HG02798 (cell line): ENCODE measurements at regions not wholly inside any gene's neighbourhood (a gene's known extent, or its start where the extent isn't known, plus 50 kb on each side); places are given as distances from the start of the nearest gene placed in this dataset.

Experiments used
- ATAC-seq: cut with Tn5 transposase; IDR thresholded peaks from one replicate; pipeline ENCODE4 v1.9.1; 2021; ENCODE audit warnings: mild to moderate bottlenecking; ENCODE audit not compliant: unreplicated experiment, poor library complexity

GRCh38 chr6:71395731-71396409 is 107.3 kb downstream of the OGFRL1 start:
- ATAC-seq = peak; percentile 14

- peak; percentile 87 for ATAC-seq
These were observed 107.8 kb downstream of the OGFRL1 start for GRCh38 chr6:71396410-71396801.

GRCh38 chr6:71399279-71399678 is 110.7 kb downstream of the OGFRL1 start:
- no peak for ATAC-seq

GRCh38 chr6:71400852-71401251 is 112.2 kb downstream of the OGFRL1 start:
- ATAC-seq = no peak

GRCh38 chr6:71402096-71402495 is 113.5 kb downstream of the OGFRL1 start:
- ATAC-seq = no peak

- ATAC-seq = no peak
These were observed 115.0 kb downstream of the OGFRL1 start for GRCh38 chr6:71403422-71404134.

- ATAC-seq = no peak
These were observed 115.7 kb downstream of the OGFRL1 start for GRCh38 chr6:71404145-71404966.

- ATAC-seq = no peak
These were observed 116.3 kb downstream of the OGFRL1 start for GRCh38 chr6:71404967-71405278.

GRCh38 chr6:71405416-71405815 is 116.8 kb downstream of the OGFRL1 start:
- ATAC-seq = no peak

GRCh38 chr6:71406865-71407860 is 118.6 kb downstream of the OGFRL1 start:
- ATAC-seq = no peak

GRCh38 chr6:71408787-71409723 is 120.4 kb downstream of the OGFRL1 start:
- no peak for ATAC-seq

- no peak for ATAC-seq
These were observed 121.6 kb downstream of the OGFRL1 start for GRCh38 chr6:71410164-71410566.

- ATAC-seq = no peak
These were observed 122.1 kb downstream of the OGFRL1 start for GRCh38 chr6:71410681-71411080.

GRCh38 chr6:71411882-71412281 is 123.3 kb downstream of the OGFRL1 start:
- ATAC-seq = no peak

GRCh38 chr6:71412559-71413140 is 124.0 kb downstream of the OGFRL1 start:
- no peak for ATAC-seq

GRCh38 chr6:71414486-71414885 is 125.9 kb downstream of the OGFRL1 start:
- no peak for ATAC-seq

- no peak for ATAC-seq
These were observed 130.8 kb downstream of the OGFRL1 start for GRCh38 chr6:71419217-71420094.
